Right lobe of liver (tissue), 4 donors: ENCODE measurements at regions not wholly inside any gene's neighbourhood (a gene's known extent, or its start where the extent isn't known, plus 50 kb on each side); places are given as distances from the start of the nearest gene placed in this dataset.

ENCODE experiments used
- CTCF ChIP-seq, 4 donors: fragments of 200-600 bp in 3 of 4; fragments of 450-650 bp in 1 of 4; IDR thresholded peaks; one replicate each; pipeline versions ENCODE4 v1.5.1 to v1.8.0; 2016 to 2022; ENCODE audit warnings: antibody characterized with exemption in 4 of 4, mild to moderate bottlenecking in 2 of 4
- POLR2A ChIP-seq: fragments of 450-650 bp; IDR thresholded peaks from one replicate; pipeline ENCODE4 v1.6.1; 2017; ENCODE audit warnings: antibody characterized with exemption, mild to moderate bottlenecking
- donor health status: DM: no; HTN: no; CAD: no.
- donor health status: DM: no; HTN: no; CAD: no.
- donor health status: DM: no; HTN: yes; CAD: no.

GRCh38 chr16:62294213-62294972, 258.2 kb upstream of the CDH8 start:
- TF ChIP-seq POLR2A (no peak), CTCF (IDR thresholded peaks at IDR 0.05) (no peak)
